SK-N-SH treated with all-trans-retinoic acid at 6 μM for 48 hours (cell line): ENCODE measurements at regions not wholly inside any gene's neighbourhood (a gene's known extent, or its start where the extent isn't known, plus 50 kb on each side); places are given as distances from the start of the nearest gene placed in this dataset.

Experiments
- ATAC-seq: fragments of 200-7000 bp; cut with Tn5 transposase; 3 replicates; pipeline ENCODE4 v1.9.1; 2020; ENCODE audit warnings: mild to moderate bottlenecking, moderate library complexity
- BACH2 ChIP-seq: fragments of 250-450 bp; sonication (Bioruptor Pico); IDR thresholded peaks from 2 replicates; pipeline ENCODE4 v1.9.0; 2021; ENCODE audit warnings: mild to moderate bottlenecking, borderline replicate concordance
- CSRNP3 ChIP-seq: fragments of 250-450 bp; sonication (Bioruptor Pico); IDR thresholded peaks from 2 replicates; pipeline ENCODE4 v1.5.1; 2021; ENCODE audit warnings: mild to moderate bottlenecking, moderate library complexity
- ESRRG ChIP-seq: fragments of 250-450 bp; sonication (Bioruptor Pico); IDR thresholded peaks from 2 replicates; pipeline ENCODE4 v1.6.1; 2021; ENCODE audit warnings: mild to moderate bottlenecking
- ISL1 ChIP-seq: fragments of 250-450 bp; sonication (Bioruptor Pico); IDR thresholded peaks from 2 replicates; pipeline ENCODE4 v2.1.2; 2022; ENCODE audit warnings: mild to moderate bottlenecking, moderate library complexity
- OSR1 ChIP-seq: fragments of 250-450 bp; sonication (Bioruptor Pico); IDR thresholded peaks from 2 replicates; pipeline ENCODE4 v1.8.0; 2022; ENCODE audit warnings: moderate library complexity, mild to moderate bottlenecking, inconsistent platforms
- POU6F1 ChIP-seq: fragments of 250-450 bp; sonication (Bioruptor Pico); IDR thresholded peaks from 2 replicates; pipeline ENCODE4 v1.8.0; 2021; ENCODE audit warnings: low read depth, mild to moderate bottlenecking, moderate library complexity, borderline replicate concordance
- RARB ChIP-seq: fragments of 250-450 bp; sonication (Bioruptor Pico); IDR thresholded peaks from 2 replicates; pipeline ENCODE4 v1.8.0; 2021; ENCODE audit warnings: mild to moderate bottlenecking, moderate library complexity
- TCF4 ChIP-seq: fragments of 250-450 bp; sonication (Bioruptor Pico); IDR thresholded peaks from 2 replicates; pipeline ENCODE4 v1.8.0; 2021; ENCODE audit warnings: mild to moderate bottlenecking, moderate library complexity, borderline replicate concordance
- TSHZ2 ChIP-seq: fragments of 250-450 bp; sonication (Bioruptor Pico); IDR thresholded peaks from 2 replicates; pipeline ENCODE4 v1.5.0; 2020; ENCODE audit warnings: mild to moderate bottlenecking, moderate library complexity
- ZC3H10 ChIP-seq: fragments of 250-450 bp; sonication (Bioruptor Pico); IDR thresholded peaks from 2 replicates; pipeline ENCODE4 v1.5.1; 2021; ENCODE audit warnings: mild to moderate bottlenecking, moderate library complexity
- ZFP3 ChIP-seq: fragments of 250-450 bp; sonication (Bioruptor Pico); IDR thresholded peaks from 2 replicates; pipeline ENCODE4 v1.5.0; 2020; ENCODE audit warnings: mild to moderate bottlenecking, moderate library complexity
- ZNF565 ChIP-seq: fragments of 450-650 bp; formaldehyde crosslinking; conservative IDR thresholded peaks from 2 replicates; pipeline ENCODE4 v1.5.0; 2020; ENCODE audit warnings: low read depth, mild to moderate bottlenecking, moderate library complexity
- ZNF70 ChIP-seq: fragments of 450-650 bp; formaldehyde crosslinking; IDR thresholded peaks from 2 replicates; pipeline ENCODE4 v1.5.0; 2020; ENCODE audit warnings: mild to moderate bottlenecking, moderate library complexity
- ZNF8 ChIP-seq: fragments of 450-650 bp; formaldehyde crosslinking; IDR thresholded peaks from 2 replicates; pipeline ENCODE4 v1.5.0; 2020; ENCODE audit warnings: mild to moderate bottlenecking, moderate library complexity
- TF ChIP-seq, protein P1 (sequence below): fragments of 250-450 bp; sonication (Bioruptor Pico); IDR thresholded peaks from 2 replicates; pipeline ENCODE4 v1.8.0; 2020; ENCODE audit warnings: mild to moderate bottlenecking, moderate library complexity, borderline replicate concordance

DNA sequence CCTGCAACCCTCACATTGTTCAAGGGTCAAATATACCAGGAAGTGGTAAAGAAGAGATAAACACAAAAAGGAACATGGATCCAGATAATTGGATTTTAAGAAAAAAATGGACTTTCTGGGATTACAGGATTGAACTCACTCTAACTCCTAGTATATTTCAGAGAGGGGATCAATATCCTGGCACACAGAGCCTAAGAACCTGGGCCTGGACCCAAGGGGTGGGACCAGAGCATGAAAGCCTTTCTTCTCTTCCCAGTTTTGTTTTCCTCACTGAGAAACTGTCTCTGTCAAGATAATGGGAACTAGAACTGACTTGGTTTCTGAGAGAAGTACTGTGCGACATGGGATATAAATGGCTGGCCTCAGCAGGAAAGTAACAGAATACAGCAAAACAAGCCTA is 422.8 kb upstream of the STXBP6 start:
- TF ChIP-seq ZFP3 (no peak), CSRNP3 (no peak), POU6F1 (CRISPR knock-in tag) (no peak), TCF4 (CRISPR knock-in tag) (no peak), TSHZ2 (CRISPR knock-in tag) (no peak), ZNF70 (no peak), OSR1 (CRISPR knock-in tag) (no peak), RARB (CRISPR knock-in tag) (no peak), ESRRG (CRISPR knock-in tag) (no peak), ISL1 (CRISPR knock-in tag) (no peak)
- TF ChIP-seq, protein P1, sequence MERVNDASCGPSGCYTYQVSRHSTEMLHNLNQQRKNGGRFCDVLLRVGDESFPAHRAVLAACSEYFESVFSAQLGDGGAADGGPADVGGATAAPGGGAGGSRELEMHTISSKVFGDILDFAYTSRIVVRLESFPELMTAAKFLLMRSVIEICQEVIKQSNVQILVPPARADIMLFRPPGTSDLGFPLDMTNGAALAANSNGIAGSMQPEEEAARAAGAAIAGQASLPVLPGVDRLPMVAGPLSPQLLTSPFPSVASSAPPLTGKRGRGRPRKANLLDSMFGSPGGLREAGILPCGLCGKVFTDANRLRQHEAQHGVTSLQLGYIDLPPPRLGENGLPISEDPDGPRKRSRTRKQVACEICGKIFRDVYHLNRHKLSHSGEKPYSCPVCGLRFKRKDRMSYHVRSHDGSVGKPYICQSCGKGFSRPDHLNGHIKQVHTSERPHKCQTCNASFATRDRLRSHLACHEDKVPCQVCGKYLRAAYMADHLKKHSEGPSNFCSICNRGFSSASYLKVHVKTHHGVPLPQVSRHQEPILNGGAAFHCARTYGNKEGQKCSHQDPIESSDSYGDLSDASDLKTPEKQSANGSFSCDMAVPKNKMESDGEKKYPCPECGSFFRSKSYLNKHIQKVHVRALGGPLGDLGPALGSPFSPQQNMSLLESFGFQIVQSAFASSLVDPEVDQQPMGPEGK (CRISPR knock-in tag): no peak
- no peak for ATAC-seq

DNA sequence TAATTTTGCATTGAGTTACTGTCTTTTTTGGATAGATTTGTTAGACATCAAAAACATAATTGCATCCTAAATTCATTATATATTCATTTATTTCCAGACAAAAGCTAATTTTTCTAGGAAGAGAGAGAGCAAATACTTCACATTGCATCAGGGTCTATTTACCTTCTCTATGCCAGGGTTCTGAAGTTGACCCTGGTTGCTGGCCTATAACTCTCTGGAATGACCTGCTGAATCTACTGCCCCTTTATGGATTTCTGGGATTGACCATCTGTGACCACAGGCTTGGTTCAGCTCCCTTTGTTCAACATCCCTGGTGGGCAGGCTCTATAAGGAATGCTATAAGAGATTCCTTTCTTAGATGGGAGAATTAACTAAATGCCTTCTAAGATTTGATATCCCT is 414.8 kb upstream of the STXBP6 start:
- TF ChIP-seq ZC3H10 (CRISPR knock-in tag) (no peak), TSHZ2 (CRISPR knock-in tag) (no peak), ZNF8 (CRISPR knock-in tag) (no peak), ZNF565 (CRISPR knock-in tag) (no peak), TCF4 (CRISPR knock-in tag) (no peak)
- TF ChIP-seq, all 23 proteins: peak for 0
- ATAC-seq: no peak

GRCh38 chr14:25464078-25464477 is 414.1 kb upstream of the STXBP6 start:
- ATAC-seq: no peak
- no peak for TF ChIP-seq ZNF8 (CRISPR knock-in tag)
- no peak for TF ChIP-seq RARB (CRISPR knock-in tag)
- TF ChIP-seq TCF4 (CRISPR knock-in tag): no peak
- no peak for TF ChIP-seq OSR1 (CRISPR knock-in tag)
- no peak for TF ChIP-seq POU6F1 (CRISPR knock-in tag)
- no peak for TF ChIP-seq BACH2 (CRISPR knock-in tag)
